AG10803 (cell line): ENCODE measurements at regions not wholly inside any gene's neighbourhood (a gene's known extent, or its start where the extent isn't known, plus 50 kb on each side); places are given as distances from the start of the nearest gene placed in this dataset.
"Not testable (repeated sequence)": the region's sequence is repeated elsewhere in the genome, so short reads cannot be mapped to it uniquely, and the experiment has no call there.

Experiments
- DNase-seq: peaks from one replicate; pipeline ENCODE4 v3.0.0; 2010; ENCODE audit warnings: low read depth
- H3K4me3 ChIP-seq: 2 replicates; pipeline ENCODE4 v1.5.1; 2011; ENCODE audit warnings: mild to moderate bottlenecking, low read length, control low read depth
- TF ChIP-seq, protein P1 (sequence below): conservative IDR thresholded peaks from 2 replicates; pipeline ENCODE4 v1.5.1; 2011; ENCODE audit warnings: mild to moderate bottlenecking, low read length, control low read depth, inconsistent platforms

DNA sequence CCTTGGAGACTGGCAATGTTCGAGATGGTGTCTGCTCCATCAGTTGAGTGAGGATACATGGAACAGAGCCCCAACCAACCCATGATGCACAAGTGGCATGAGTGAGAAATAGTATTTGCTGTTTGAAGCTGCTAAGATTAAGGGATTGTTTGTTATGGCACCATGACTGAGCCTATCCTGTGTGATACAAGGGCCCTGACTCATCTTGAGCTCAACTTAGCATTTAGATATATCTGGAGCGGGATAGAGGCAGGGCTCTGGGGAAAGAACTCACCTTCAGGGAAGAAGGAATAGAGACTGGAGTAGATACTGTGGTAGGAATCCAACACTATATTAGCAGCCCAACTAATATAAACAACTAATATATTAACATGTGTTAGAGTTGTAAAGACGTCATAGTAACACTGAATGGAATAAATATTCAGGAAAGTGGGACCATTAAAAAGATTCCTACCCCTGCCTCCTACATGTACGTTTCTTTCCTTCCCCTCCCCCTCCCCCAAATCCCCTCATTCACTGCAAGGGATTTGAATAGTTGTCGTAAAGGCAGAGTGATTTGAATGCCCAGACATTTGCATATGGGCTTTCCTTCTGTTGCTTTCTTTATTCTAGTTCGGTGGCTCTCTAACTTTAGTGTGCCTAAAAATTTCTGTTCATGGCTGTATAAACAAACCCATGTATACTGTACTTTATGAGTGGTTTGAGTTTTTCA is 106.6 kb upstream of the POU3F1 start:
- no peak overlapping the region for H3K4me3 ChIP-seq
- DNase-seq, result no peak
- TF ChIP-seq, protein P1, sequence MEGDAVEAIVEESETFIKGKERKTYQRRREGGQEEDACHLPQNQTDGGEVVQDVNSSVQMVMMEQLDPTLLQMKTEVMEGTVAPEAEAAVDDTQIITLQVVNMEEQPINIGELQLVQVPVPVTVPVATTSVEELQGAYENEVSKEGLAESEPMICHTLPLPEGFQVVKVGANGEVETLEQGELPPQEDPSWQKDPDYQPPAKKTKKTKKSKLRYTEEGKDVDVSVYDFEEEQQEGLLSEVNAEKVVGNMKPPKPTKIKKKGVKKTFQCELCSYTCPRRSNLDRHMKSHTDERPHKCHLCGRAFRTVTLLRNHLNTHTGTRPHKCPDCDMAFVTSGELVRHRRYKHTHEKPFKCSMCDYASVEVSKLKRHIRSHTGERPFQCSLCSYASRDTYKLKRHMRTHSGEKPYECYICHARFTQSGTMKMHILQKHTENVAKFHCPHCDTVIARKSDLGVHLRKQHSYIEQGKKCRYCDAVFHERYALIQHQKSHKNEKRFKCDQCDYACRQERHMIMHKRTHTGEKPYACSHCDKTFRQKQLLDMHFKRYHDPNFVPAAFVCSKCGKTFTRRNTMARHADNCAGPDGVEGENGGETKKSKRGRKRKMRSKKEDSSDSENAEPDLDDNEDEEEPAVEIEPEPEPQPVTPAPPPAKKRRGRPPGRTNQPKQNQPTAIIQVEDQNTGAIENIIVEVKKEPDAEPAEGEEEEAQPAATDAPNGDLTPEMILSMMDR, result no peak

DNA sequence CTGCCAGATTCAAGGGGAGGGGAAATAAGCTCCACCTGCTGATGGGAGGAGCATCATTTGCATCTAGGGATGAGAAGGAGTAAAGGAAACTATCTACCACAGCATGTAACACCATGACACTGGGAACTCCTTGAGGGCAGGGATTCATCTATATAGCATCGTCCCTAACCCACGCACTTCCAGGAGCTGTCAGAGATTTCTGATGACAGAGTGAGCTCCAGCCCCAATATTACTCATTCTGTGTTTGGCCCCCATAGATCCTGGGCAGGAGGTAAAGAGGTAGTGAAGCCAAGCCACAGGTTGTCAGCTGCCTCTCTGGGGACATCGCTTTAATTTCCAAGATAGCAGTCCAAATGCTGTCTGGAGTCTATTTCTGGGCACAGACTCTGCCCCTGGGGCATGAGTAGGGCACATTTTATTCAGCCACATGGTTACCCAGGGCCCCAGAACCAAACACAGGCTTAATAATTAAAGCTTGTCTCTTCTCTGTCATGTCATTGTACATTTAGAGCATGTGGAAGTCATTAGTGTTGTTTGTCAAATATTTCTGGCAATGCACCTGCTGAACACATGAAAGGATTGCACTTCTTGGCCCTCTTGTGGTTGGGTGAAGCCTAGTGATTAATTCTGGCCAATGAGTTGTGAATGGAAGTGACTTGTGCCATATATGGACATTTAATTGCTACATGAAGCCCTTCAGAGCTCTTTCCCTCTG is 105.9 kb upstream of the POU3F1 start:
- H3K4me3 ChIP-seq, result no peak overlapping the region
- no peak for DNase-seq
- TF ChIP-seq, protein P1, result 0 out of 2 replicates have a peak, but pooled peaks have one; percentile 2

DNA sequence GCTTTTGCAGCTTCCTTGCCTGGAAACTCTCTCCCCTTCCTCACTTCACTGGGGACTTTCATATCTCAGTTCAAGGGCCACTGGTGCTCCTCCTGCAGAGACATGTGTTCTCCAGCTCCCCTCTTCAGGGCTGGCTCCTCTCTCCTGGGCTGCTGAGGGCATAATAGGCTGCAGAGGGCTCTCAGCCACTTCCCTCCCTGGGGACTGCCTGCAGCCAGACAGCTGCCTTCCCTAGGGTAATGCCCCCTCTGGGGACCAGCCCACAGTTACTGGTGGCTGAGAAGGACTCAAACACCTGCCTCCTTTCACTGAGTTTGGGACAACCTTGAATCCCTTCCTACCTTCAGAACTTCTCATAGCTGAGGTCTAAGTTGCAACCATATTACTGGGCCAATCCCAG is 104.8 kb upstream of the POU3F1 start:
- no peak overlapping the region for H3K4me3 ChIP-seq
- TF ChIP-seq, protein P1, result no peak
- no peak for DNase-seq

DNA sequence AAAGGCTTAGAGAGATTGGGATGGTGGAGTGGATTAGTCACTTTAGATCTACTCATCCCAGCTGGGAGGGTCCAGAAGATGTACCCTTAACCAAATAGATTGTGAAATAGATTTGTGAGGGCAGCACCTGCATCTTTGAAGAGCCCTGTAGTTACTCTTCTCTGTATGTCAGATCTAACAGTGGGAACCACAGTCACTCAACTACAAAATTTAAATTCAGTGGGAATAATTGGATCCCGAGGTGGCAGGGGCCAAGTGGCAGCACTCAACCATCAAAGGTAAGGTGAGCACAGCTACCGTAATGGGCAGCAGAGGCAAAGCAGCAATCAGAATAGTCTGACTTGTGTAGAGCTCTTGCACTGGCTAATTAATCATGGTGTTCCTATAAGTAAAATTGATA is 99.5 kb upstream of the POU3F1 start:
- H3K4me3 ChIP-seq, DNase-seq: not testable (repeated sequence)

DNA sequence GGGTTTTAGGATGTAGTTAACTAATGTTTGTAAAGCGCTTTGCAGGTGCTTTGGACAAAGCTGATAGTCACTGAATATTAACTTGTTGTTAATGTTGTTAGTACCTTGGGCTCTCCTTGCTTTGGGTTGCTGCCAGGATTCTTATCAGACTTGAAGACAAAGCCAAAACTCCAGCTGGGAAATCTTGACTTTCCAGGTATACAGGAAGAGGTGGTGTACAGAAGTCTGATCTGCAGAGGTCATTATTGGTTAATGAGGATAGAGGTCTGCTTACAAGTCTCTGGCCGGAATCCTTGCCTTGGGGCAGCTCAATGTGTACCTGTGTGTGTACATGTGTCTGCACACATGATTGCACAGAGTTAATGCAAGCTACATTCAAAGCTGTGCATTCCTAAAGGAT is 96.0 kb upstream of the POU3F1 start:
- no peak for DNase-seq
- no peak overlapping the region for H3K4me3 ChIP-seq
- TF ChIP-seq, protein P1, result no peak

DNA sequence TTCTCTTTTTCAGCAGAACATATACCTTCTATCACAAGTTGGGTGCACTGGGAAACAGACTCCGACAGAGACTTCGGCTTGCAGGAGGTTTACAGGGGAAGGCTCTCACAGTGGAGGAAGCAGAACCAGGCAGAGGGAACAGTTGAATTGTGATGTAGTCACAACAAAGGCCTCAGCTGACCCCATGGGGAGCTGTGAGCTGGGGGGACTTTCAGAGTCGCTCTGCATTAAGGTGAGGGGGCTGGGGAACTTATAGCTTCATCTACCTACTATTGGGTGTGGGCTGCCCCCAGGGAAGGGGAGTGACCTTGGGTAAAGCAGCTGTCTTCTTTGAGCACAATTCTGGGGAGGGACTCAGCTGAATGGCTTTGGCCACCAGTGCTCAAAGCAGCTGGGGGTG is 94.9 kb upstream of the POU3F1 start:
- H3K4me3 ChIP-seq, result no peak overlapping the region
- TF ChIP-seq, protein P1, result no peak
- no peak for DNase-seq

DNA sequence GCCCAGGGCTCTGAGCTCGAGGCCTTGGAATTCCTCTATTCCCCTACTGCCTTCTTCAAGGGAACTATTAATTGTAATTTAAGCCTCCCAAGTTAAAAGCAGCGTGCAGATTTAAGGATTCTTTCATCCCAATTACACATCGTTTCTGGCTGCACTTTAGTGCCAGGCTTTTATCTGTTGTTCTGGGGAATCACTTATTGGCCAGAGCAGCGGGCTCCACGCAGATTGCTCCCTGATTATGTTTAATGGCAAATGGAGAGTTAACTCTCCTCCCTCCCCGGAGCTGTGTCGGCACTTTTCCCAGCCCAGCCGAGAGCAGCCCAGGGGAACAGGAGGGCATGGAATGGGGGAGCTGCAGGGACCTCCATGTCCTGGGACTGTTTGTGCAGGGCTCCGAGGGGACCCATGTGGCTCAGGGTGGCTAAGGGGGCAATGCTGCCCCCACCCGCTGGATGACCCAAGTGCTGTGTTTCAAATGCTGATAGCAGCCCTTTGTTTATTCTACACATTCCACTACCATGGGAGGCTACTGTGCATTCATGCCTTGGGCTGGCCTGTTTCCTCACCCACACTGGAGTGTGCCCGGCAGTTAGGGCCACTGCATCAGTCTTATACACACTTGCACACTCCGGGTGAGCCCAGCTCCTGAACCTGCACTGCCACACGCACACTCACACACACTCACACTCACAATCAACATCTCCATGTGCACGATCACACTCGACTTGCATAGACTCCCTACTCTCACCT is 93.3 kb upstream of the POU3F1 start:
- H3K4me3 ChIP-seq, result no peak overlapping the region
- TF ChIP-seq, protein P1, result no peak
- DNase-seq, result no peak
